SKM-1 (cell line): ENCODE measurements at regions not wholly inside any gene's neighbourhood (a gene's known extent, or its start where the extent isn't known, plus 50 kb on each side); places are given as distances from the start of the nearest gene placed in this dataset.

Experiments
- DNase-seq: peaks from one replicate; lab custom pipeline; 2025; ENCODE audit not compliant: unreplicated experiment; lab: John Stamatoyannopoulos, UW

DNA sequence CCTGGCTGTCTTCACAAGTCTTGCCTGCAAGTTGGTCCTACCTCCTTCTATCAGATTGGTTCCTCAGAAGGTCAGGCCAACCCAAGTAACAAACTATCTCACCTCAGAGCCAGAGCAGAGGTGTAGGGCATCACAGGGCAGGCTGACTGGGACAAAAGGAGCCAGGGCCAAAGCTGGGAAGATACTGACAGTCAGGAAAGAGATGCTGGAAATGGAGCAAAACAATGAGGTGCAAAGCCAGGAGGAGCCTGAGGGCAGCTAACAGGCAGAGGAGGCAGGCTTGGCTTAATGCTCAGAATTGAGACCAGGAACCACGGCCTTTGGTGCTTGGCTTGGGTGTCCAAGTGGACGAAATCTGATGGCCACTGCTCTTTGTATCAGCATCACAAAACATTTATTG is 68.4 kb upstream of the PNMA1 start:
- DNase-seq, result no peak

DNA sequence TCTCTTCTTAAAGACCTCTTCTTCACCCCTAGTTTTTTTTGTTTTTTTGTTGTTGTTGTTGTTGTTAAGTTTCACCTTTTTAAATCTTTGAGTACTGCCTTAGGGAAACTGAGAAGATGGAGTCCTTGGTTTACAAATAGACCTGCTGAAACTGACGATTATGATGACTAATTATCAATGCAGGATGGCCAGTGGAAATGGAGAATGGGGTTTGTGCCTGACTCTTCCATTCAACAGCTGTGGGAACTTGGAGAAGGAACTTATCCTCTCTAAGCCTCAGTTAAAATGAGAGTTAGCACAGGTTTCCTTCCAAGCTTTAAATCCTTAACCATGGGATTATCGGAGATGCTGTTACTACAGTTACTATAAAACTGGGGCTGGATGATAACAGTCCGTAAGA is 66.7 kb upstream of the PNMA1 start:
- DNase-seq, result no peak

DNA sequence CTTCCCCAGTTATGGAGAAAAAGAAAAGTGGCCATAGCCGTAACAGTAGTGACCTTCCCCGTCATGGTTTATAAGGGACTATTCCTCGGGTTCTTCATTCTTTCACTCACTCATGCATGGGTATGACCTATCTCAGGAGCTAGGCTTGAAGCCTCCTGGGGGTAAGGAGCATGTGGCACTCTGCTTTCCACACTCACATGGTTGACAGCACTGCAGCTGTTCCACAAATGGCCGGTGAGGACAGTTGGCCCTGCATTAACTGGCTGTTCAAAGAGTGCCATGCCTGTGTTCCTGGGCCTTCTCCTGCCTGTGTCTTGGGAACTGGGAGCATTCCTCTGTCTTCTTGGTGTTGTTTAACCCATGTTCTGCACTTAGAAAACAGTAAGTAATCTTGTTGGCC is 66.2 kb upstream of the PNMA1 start:
- no peak for DNase-seq

GRCh38 chr14:73778736-73779135 is 64.6 kb upstream of the PNMA1 start:
- no peak for DNase-seq

GRCh38 chr14:73777420-73777819 is 63.2 kb upstream of the PNMA1 start:
- DNase-seq, result no peak

DNA sequence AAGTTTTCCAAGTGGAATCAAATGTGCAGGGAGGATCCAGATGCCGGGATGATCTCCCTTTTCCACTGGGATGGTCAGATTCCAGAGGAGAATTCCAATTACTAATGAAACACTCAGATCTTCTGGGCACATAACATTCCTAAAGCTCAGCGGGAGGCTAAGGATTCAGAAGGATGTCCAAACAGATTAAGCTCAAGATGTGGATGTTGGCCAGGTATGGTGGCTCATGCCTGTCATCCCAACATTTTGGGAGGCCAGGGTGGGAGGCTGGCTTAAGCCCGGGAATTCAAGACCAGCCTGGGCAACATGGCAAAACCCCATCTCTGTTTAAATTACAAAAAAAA is 62.0 kb upstream of the PNMA1 start:
- DNase-seq, result no peak

DNA sequence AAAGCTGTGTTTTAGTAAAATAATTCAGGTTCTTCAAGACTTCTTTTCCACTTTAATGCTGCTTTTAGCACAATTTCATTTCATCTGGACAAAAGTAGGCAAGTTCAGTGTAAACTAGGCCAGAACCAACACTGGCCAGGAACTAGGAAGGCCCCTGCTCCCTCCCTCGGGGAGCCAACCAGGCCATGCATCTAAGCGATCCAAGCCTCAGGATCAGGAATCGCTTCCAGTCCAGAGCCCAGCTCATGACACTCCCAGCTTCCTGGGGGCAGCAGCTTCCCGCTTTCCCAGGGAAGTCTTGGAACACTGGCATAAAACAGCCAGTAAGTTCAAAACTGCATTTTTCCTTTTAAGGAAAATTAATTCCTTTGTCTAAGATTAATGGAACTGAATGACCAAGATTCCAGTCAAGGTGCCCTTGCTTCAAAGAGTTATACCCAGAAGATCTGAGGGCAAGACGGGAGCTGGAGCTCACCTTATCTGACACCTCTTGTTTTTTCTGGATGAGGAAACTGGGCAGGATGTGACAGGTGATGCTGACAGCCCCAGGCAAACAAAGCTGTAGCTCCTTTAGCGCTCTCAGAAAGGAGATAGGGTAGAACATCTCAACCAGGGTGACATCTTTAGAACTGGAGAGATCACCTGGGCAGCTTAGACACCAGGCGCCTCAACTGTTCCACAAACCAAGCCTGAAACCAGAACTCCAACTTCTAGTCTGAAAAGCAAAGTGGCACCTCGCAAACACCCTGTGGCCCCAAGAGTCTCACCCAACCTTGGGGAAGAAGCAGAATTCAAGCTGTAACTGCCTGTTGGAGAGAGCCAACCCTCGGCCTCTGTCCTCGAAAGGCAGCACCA is 61.4 kb upstream of the PNMA1 start:
- no peak for DNase-seq

DNA sequence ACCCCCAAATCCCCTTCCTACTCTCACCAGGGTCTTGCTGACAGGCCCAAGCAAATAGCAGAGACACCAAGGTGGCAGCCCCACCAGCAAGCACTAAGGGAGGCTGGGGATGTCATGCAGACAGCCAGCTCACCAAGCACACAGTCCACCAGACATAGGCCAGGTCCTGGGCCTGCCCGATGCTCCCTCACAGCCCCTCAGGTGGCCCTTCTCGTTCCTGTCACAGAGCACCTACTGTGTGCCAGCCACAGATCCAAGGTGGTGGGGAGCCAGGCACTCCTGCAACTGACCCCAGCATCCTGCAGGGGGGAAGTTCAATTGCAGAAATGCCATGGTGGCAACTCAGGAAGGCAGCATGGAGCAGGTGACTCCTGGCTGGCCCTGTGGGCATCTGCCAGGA is 60.5 kb upstream of the PNMA1 start:
- DNase-seq, result no peak

- DNase-seq, result no peak
Observed at GRCh38 chr14:73774241-73774570, 60.0 kb upstream of the PNMA1 start.

DNA sequence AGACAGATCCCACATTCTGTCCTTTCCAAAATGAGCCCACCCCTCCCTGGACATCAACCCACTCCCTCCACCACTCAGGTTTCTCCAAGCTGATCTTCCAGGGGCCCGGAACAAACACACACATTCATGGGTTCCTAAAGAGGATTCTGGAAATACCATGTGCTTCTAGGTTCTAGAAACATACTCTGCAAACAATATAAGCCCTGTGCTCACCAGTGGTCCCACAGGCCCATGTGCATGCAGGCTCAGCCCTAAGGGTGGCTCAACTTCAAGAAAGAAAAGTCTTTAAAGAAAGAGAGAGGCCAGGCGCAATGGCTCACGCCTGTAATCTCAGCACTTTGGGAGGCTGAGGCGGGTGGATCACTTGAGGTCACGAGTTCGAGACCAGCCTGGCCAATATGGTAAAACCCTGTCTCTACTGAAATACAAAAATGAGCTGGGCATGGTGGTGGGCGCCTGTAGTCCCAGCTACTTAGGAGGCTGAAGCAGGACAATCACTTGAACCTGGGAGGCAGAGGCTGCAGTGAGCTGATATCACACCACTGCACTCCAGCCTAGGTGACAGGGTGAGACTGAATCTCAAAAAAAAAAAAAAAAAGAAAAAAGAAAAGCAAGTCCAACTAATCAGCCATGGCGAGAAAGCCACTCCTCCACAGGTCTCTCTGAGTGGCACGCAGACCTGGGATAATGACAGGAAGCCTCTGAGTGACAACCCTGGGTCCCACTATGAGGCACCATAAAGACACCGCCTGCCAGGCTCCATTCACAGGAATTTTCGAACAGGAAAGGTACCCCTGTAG is 59.5 kb upstream of the PNMA1 start:
- DNase-seq, result no peak

DNA sequence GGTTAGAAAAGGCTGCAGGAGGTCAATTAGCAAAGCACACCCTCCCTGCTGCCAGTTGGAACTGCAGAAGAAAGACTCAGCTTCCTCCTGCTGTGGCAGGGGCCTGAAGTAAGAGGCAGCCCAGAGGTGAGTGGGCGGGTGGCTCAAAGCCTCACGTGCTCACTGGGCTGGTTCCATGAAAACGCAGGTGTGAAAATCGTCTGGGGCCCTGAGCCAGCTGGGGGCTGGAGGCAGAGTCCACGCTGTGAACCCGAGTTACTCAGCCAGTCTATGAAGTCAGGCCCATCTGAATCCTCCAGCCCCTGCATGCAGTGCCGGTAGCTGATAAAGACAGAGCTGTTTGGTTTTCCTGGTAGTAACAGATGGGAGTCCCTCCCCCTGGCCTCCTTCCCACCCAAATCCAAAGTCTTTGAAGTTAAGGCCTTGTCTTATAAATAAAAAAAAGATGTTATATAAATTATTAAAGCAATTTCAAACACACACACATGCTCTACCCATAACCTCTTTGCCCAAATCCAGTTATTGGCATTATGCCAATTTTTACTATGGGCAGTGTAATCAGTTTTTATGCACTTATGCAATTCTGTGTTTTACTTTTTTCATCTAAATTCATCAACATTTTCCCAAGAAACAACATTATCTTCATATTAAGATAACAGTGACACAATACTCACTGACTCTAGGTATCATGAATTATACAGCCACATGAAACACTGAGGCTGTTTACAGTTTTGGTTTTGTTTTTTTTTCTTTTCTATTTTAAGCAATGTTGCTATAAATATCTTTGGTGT is 57.9 kb upstream of the PNMA1 start:
- DNase-seq, result no peak

DNA sequence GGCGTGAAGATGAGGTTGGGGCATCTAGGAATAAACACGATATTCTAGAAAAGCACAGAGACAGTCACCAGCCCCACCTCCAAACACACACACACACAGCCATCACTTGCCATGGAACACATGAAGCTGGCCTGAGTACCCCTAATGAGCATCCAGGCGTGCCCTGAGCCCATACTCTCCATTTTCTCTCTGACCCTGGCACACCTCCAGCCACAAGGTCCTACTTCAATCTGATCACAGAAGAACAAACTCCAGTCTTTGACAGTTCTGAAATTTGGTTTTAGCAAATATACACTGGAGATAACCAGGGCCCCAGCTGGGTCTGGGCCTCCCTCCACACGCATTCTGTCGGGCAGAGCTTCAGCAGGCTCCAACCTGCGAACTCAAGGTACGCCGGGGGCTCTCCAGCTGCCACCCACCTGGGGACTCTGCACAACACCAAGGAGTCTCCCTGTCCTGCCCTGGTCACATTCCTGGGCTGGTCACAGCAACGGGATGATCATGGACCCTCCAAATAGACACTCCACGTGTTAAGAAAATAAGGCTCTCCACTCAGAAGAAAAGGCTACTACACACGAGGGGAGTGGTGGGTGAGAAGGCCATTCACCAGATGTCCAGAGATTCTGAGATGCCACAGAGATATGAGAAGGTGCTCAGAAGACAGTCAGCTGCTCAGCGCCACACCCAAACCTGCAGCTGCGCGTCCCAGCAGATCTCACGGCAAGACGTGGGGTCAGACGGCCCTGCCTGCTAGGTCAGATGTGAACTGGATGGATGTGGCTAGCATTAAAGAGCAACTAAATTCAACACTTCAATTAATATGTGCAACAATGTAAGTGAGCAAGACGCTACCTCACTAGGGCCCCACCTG is 57.0 kb upstream of the PNMA1 start:
- DNase-seq, result no peak

GRCh38 chr14:73768107-73768506 is 53.9 kb upstream of the PNMA1 start:
- DNase-seq, result no peak

DNA sequence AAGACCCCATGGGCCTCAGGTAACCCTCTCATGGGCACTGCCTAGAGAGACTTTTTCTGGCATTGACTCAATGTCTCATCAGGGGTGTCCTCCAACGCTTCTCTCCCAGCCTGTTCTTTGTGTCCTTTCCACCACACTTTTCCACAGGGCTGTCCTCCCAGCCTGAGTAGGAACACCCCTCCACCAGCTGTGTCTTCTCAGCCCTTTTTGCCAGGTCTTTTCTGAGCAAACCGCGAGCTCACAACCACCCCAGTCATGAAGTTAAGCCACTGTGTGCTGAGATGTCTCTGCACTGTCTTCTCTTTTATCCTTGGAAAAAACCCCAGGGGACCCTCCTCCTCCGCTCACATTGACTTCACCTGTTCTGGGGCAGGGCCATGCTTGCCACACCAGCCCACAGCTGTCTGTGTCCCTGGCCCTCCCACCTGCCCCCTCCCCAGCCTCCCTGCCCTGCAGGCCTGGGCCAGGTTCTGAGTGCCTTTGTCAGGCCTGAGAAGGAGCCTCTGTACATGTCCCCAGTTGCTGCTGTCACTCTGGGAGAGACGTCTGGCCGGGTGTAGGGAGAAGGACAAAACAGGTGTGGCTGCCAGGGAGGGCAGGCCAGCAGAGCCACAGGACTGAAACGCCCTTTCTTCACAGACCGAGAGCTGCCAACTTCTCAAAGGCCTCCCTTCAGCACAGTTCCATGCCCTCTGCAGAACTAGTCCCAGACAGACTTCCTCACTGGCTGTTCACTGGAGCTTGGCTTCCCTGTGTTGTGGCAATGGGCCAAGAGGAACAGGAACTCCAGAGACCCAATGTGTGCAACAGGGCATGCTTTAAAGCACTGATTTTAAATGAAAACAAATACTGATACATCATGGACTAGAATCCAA is 50.5 kb upstream of the PNMA1 start:
- peak; percentile 54 for DNase-seq
